A673 (cell line): ENCODE measurements at regions not wholly inside any gene's neighbourhood (a gene's known extent, or its start where the extent isn't known, plus 50 kb on each side); places are given as distances from the start of the nearest gene placed in this dataset.

Source experiments
- EZH2 ChIP-seq: fragments of 200-600 bp; sonication (generic); IDR thresholded peaks from 2 replicates; pipeline ENCODE4 v1.6.1; 2017; ENCODE audit warnings: borderline replicate concordance, low read depth, mild to moderate bottlenecking, mixed read lengths, antibody characterized with exemption, low read length; ENCODE audit not compliant: poor library complexity, severe bottlenecking
- TF ChIP-seq, protein P1 (sequence below): fragments of 300-800, 200-600 bp; sonication (generic); conservative IDR thresholded peaks from 2 replicates; pipeline ENCODE4 v1.5.1; 2017; ENCODE audit warnings: low read depth, mild to moderate bottlenecking, antibody characterized with exemption, low read length, moderate library complexity, mixed read lengths

DNA sequence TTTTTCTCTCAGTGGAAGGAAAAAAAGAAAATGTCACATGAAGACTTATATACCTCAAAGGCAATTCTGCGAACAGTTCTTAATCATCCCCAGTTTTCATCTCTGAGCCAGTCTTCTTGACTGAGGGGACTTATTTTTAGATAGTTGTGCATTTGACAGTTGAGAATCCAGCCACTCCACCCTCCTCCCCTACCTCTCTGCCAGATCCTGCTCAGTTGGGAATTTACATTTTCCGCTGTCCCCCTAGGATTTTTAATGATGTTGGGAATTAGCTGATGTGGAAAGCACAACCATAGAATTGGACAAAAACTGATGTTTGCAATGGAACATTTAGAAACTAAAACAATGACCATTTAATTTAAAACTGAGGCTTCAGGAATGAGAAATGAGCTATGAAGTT, 194.3 kb upstream of the PIK3R1 start:
- TF ChIP-seq, protein P1, sequence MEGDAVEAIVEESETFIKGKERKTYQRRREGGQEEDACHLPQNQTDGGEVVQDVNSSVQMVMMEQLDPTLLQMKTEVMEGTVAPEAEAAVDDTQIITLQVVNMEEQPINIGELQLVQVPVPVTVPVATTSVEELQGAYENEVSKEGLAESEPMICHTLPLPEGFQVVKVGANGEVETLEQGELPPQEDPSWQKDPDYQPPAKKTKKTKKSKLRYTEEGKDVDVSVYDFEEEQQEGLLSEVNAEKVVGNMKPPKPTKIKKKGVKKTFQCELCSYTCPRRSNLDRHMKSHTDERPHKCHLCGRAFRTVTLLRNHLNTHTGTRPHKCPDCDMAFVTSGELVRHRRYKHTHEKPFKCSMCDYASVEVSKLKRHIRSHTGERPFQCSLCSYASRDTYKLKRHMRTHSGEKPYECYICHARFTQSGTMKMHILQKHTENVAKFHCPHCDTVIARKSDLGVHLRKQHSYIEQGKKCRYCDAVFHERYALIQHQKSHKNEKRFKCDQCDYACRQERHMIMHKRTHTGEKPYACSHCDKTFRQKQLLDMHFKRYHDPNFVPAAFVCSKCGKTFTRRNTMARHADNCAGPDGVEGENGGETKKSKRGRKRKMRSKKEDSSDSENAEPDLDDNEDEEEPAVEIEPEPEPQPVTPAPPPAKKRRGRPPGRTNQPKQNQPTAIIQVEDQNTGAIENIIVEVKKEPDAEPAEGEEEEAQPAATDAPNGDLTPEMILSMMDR: no peak
- TF ChIP-seq EZH2: no peak
